ENCODE measurements at regions not wholly inside any gene's neighbourhood (a gene's known extent, or its start where the extent isn't known, plus 50 kb on each side); places are given as distances from the start of the nearest gene placed in this dataset.

GRCh38 chr6:144820270-144820669 lies 535.1 kb downstream of the UTRN start:
- no peak overlapping the region for H3K4me3 Mint-ChIP-seq
- peaks cover 29% of the 10 kb centered on the region for H3K4me1 Mint-ChIP-seq
- no peaks in the 10 kb centered on the region for H3K27me3 Mint-ChIP-seq (ENCODE audit: low read depth)
- no peak for DNase-seq (ENCODE audit: low spot score in 2 of 2, unreplicated experiment in 2 of 2)
- H3K27ac Mint-ChIP-seq: no peak overlapping the region
- no peak for TF ChIP-seq CTCF (IDR thresholded peaks at IDR 0.05; ENCODE audit: unreplicated experiment)
- no peaks in the 10 kb centered on the region for H3K9me3 Mint-ChIP-seq
- H3K36me3 Mint-ChIP-seq: peaks cover 10% of the 10 kb centered on the region

GRCh38 chr6:144823131-144823530 lies 538.0 kb downstream of the UTRN start:
- H3K36me3 Mint-ChIP-seq: peaks cover 17% of the 10 kb centered on the region
- no peaks in the 10 kb centered on the region for H3K27me3 Mint-ChIP-seq (ENCODE audit: low read depth)
- no peak overlapping the region for H3K27ac Mint-ChIP-seq
- no peak for DNase-seq (ENCODE audit: low spot score in 2 of 2, unreplicated experiment in 2 of 2)
- TF ChIP-seq CTCF (IDR thresholded peaks at IDR 0.05; ENCODE audit: unreplicated experiment): no peak
- H3K4me3 Mint-ChIP-seq: no peak overlapping the region
- peaks cover 18% of the 10 kb centered on the region for H3K4me1 Mint-ChIP-seq
- H3K9me3 Mint-ChIP-seq: no peaks in the 10 kb centered on the region

GRCh38 chr6:144824018-144824417 lies 538.9 kb downstream of the UTRN start:
- H3K27ac Mint-ChIP-seq: no peak overlapping the region
- no peaks in the 10 kb centered on the region for H3K9me3 Mint-ChIP-seq
- H3K27me3 Mint-ChIP-seq (ENCODE audit: low read depth): no peaks in the 10 kb centered on the region
- H3K4me1 Mint-ChIP-seq: peaks cover 13% of the 10 kb centered on the region
- no peak for TF ChIP-seq CTCF (IDR thresholded peaks at IDR 0.05; ENCODE audit: unreplicated experiment)
- H3K4me3 Mint-ChIP-seq: no peak overlapping the region
- no peak for DNase-seq (ENCODE audit: low spot score in 2 of 2, unreplicated experiment in 2 of 2)
- peaks cover 18% of the 10 kb centered on the region for H3K36me3 Mint-ChIP-seq

- Mint-ChIP-seq H3K27me3 (ENCODE audit: low read depth) (no peaks in the 10 kb centered on the region), H3K4me1 (no peaks in the 10 kb centered on the region), H3K4me3 (no peak overlapping the region), H3K36me3 (peaks cover 46% of the 10 kb centered on the region), H3K27ac (no peak overlapping the region), H3K9me3 (no peaks in the 10 kb centered on the region)
- no peak for TF ChIP-seq CTCF (IDR thresholded peaks at IDR 0.05; ENCODE audit: unreplicated experiment)
- DNase-seq (ENCODE audit: low spot score in 2 of 2, unreplicated experiment in 2 of 2): no peak
Observed at GRCh38 chr6:144834426-144835038, 549.4 kb downstream of the UTRN start.

- peaks cover 45% of the 10 kb centered on the region for H3K36me3 Mint-ChIP-seq
- H3K4me3 Mint-ChIP-seq: no peak overlapping the region
- no peak for TF ChIP-seq CTCF (IDR thresholded peaks at IDR 0.05; ENCODE audit: unreplicated experiment)
- H3K4me1 Mint-ChIP-seq: no peaks in the 10 kb centered on the region
- H3K27me3 Mint-ChIP-seq (ENCODE audit: low read depth): no peaks in the 10 kb centered on the region
- no peaks in the 10 kb centered on the region for H3K9me3 Mint-ChIP-seq
- no peak for DNase-seq (ENCODE audit: low spot score in 2 of 2, unreplicated experiment in 2 of 2)
- no peak overlapping the region for H3K27ac Mint-ChIP-seq
Observed at GRCh38 chr6:144835322-144835973, 550.3 kb downstream of the UTRN start.
